ENCODE measurements at regions not wholly inside any gene's neighbourhood (a gene's known extent, or its start where the extent isn't known, plus 50 kb on each side); places are given as distances from the start of the nearest gene placed in this dataset.

DNA sequence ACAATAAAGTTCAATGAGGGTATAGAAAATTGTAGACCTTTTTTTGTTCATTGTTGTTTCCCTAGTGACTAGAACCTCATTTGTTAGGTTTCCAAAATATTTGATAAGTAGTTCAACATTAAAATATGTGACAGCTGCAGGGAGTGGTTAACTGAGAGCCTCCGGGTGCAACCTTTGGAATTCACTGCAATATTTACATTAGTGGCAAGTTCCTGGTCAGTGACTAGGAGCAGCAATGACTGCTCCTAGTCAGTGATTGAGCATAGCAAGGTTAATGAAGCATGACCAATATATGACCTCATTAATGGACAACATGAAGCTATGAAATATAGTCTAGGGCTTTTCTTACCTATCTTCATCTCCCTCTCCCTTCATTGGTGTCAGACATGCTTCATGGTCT lies 65.8 kb upstream of the FAM47A start:
- Mint-ChIP-seq H3K9me3 (peaks cover 2% of the 10 kb centered on the region), H3K27ac (no peak overlapping the region), H3K27me3 (no peaks in the 10 kb centered on the region), H3K4me1 (no peaks in the 10 kb centered on the region), H3K4me3 (no peak overlapping the region), H3K36me3 (ENCODE audit: low read depth) (no peaks in the 10 kb centered on the region)
- DNase-seq, result no peak
- intact Hi-C loops (cut with micrococcal nuclease), result no loop called here
- CTCF ChIA-PET, result no interaction called here
- TF ChIP-seq, protein P1, sequence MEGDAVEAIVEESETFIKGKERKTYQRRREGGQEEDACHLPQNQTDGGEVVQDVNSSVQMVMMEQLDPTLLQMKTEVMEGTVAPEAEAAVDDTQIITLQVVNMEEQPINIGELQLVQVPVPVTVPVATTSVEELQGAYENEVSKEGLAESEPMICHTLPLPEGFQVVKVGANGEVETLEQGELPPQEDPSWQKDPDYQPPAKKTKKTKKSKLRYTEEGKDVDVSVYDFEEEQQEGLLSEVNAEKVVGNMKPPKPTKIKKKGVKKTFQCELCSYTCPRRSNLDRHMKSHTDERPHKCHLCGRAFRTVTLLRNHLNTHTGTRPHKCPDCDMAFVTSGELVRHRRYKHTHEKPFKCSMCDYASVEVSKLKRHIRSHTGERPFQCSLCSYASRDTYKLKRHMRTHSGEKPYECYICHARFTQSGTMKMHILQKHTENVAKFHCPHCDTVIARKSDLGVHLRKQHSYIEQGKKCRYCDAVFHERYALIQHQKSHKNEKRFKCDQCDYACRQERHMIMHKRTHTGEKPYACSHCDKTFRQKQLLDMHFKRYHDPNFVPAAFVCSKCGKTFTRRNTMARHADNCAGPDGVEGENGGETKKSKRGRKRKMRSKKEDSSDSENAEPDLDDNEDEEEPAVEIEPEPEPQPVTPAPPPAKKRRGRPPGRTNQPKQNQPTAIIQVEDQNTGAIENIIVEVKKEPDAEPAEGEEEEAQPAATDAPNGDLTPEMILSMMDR (IDR thresholded peaks at IDR 0.05), result no peak
- no peak for ATAC-seq (ENCODE audit: low read depth)
- POLR2A ChIA-PET, result no interaction called here

Data from activated B cell treated with CpG ODN at 0.5 μM for 24 hours (primary cell).